HFFc6 (cell line): ENCODE measurements at regions not wholly inside any gene's neighbourhood (a gene's known extent, or its start where the extent isn't known, plus 50 kb on each side); places are given as distances from the start of the nearest gene placed in this dataset.

Experiments used
- DNase-seq: peaks from one replicate; pipeline ENCODE4 v3.0.0-alpha.2; 2018
- H3K27ac Mint-ChIP-seq: 2 replicates; pipeline ENCODE4 v1.8.0; 2020; ENCODE audit warnings: mild to moderate bottlenecking, mixed read lengths
- H3K27me3 Mint-ChIP-seq: 2 replicates; pipeline ENCODE4 v1.8.0; 2021; ENCODE audit warnings: mild to moderate bottlenecking, moderate library complexity, mixed read lengths; ENCODE audit not compliant: insufficient read depth
- H3K36me3 Mint-ChIP-seq: 2 replicates; pipeline ENCODE4 v1.8.0; 2021; ENCODE audit warnings: low read depth, mixed read lengths
- H3K4me1 Mint-ChIP-seq: 2 replicates; pipeline ENCODE4 v1.8.0; 2020; ENCODE audit warnings: low read depth, mixed read lengths
- H3K4me3 Mint-ChIP-seq: 2 replicates; pipeline ENCODE4 v1.8.0; 2020; ENCODE audit warnings: mild to moderate bottlenecking, moderate library complexity, mixed read lengths
- H3K9me3 Mint-ChIP-seq: 2 replicates; pipeline ENCODE4 v1.8.0; 2020; ENCODE audit warnings: mild to moderate bottlenecking, mixed read lengths
- CTCF ChIP-seq: fragments of 200-600 bp; sonication (generic); IDR thresholded peaks from 2 replicates; pipeline ENCODE4 v1.5.0; 2021; ENCODE audit warnings: antibody characterized with exemption, mild to moderate bottlenecking

DNA sequence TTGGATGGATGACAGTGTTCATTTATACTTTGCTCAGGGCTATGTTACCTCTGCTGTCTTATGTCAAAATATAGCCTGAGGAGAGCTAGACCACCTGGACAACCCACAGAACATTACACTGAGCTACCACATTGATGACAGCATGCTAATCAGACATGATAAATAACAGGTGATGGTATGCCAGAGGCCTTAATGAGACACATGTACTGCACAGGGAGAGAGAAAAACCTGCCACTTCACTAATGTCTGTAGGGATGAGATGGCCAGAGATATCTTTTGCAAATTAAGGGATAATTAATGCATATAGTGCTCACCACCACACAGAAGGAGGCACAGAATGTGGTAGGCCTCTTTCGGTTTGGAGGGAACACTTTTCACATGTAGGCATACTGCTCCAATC lies 1122.6 kb upstream of the POT1 start:
- H3K4me3 Mint-ChIP-seq: no peak overlapping the region
- no peaks in the 10 kb centered on the region for H3K36me3 Mint-ChIP-seq
- no peak for TF ChIP-seq CTCF
- DNase-seq: no peak
- H3K27me3 Mint-ChIP-seq: no peaks in the 10 kb centered on the region
- no peaks in the 10 kb centered on the region for H3K4me1 Mint-ChIP-seq
- H3K27ac Mint-ChIP-seq: no peak overlapping the region
- peaks cover 17% of the 10 kb centered on the region for H3K9me3 Mint-ChIP-seq

DNA sequence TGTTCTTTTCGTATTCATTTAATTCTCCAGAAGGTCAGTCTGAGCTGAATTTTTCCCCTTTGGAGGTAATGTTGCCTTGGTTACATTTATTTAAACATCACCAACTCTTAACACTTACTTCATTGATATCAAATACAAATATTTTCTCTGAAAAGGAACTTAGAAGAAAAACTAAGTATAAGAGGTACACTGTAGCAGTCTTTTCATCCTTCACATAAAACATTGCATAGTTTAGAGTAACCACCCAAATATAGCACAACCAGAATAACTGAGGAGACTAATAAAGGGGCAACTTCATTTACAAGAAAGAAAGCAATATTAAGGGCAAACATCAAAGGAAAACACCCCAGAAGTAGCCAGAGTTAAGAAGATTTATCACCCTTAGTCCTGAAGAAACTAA lies 1115.0 kb upstream of the POT1 start:
- Mint-ChIP-seq H3K27ac (no peak overlapping the region), H3K9me3 (peaks cover 28% of the 10 kb centered on the region), H3K4me3 (no peak overlapping the region), H3K27me3 (no peaks in the 10 kb centered on the region), H3K4me1 (no peaks in the 10 kb centered on the region), H3K36me3 (no peaks in the 10 kb centered on the region)
- no peak for DNase-seq
- no peak for TF ChIP-seq CTCF

DNA sequence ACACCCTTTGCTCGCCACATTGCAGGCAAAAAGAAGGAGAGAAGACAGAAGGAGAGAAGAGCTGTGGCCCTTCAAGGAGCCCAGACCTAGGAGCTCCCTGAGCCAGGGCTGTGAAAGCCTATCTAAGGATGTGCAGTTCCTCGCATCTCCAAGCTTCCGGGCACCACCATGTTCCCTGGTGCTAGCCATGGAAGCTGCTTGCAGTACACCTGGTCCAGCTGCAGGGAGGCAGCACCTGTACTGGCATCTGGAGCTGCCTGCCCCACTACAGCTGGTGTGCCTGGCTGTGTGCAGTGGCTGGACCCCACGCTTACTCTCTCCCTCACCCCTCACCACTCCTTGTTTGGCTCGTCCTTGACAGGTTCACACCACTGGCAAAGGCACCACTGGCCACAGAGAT lies 1111.8 kb upstream of the POT1 start:
- no peaks in the 10 kb centered on the region for H3K4me1 Mint-ChIP-seq
- no peak overlapping the region for H3K4me3 Mint-ChIP-seq
- no peak for TF ChIP-seq CTCF
- no peaks in the 10 kb centered on the region for H3K27me3 Mint-ChIP-seq
- no peak overlapping the region for H3K27ac Mint-ChIP-seq
- H3K9me3 Mint-ChIP-seq: peaks cover 22% of the 10 kb centered on the region
- no peaks in the 10 kb centered on the region for H3K36me3 Mint-ChIP-seq
- no peak for DNase-seq

- Mint-ChIP-seq H3K4me3 (no peak overlapping the region), H3K27ac (no peak overlapping the region), H3K9me3 (peaks cover 20% of the 10 kb centered on the region), H3K27me3 (no peaks in the 10 kb centered on the region), H3K4me1 (no peaks in the 10 kb centered on the region), H3K36me3 (no peaks in the 10 kb centered on the region)
- no peak for TF ChIP-seq CTCF
- DNase-seq: no peak
Observed at GRCh38 chr7:126040114-126041045, 1110.8 kb upstream of the POT1 start.

GRCh38 chr7:126026421-126027088 lies 1096.9 kb upstream of the POT1 start:
- no peaks in the 10 kb centered on the region for H3K4me1 Mint-ChIP-seq
- H3K27ac Mint-ChIP-seq: no peak overlapping the region
- peaks cover 5% of the 10 kb centered on the region for H3K9me3 Mint-ChIP-seq
- H3K4me3 Mint-ChIP-seq: no peak overlapping the region
- no peaks in the 10 kb centered on the region for H3K27me3 Mint-ChIP-seq
- no peaks in the 10 kb centered on the region for H3K36me3 Mint-ChIP-seq
- DNase-seq: no peak
- no peak for TF ChIP-seq CTCF
